Kidney (tissue), 13 donors: ENCODE measurements at regions not wholly inside any gene's neighbourhood (a gene's known extent, or its start where the extent isn't known, plus 50 kb on each side); places are given as distances from the start of the nearest gene placed in this dataset.

Experiments used
- DNase-seq, 5 donors: peaks; one replicate each; pipeline ENCODE4 v3.0.0-alpha.2; 2013 to 2020
- FAIRE-seq: peaks from 2 replicates; lab custom pipeline; 2012; peaks lifted over from hg19 to GRCh38; lab: Jason Lieb, UNC
- H3K27ac ChIP-seq, 2 donors: one replicate each; pipeline ENCODE4 v1.7.0; 2013; ENCODE audit warnings: low read depth in 2 of 2, low read length in 2 of 2, inconsistent platforms in 1 of 2
- H3K27me3 ChIP-seq: one replicate; pipeline ENCODE4 v1.7.1; 2013; ENCODE audit warnings: low read length, inconsistent platforms; ENCODE audit not compliant: control insufficient read depth, insufficient read depth
- H3K36me3 ChIP-seq, 3 donors: one replicate each; pipeline versions ENCODE4 v1.7.0 to v1.7.1; 2013; ENCODE audit warnings: low read length in 3 of 3, control low read depth in 1 of 3, inconsistent platforms in 1 of 3; ENCODE audit not compliant: insufficient read depth in 3 of 3, control insufficient read depth in 2 of 3
- H3K4me1 ChIP-seq, 3 donors: one replicate each; pipeline versions ENCODE4 v1.7.0 to v1.7.1; 2013; ENCODE audit warnings: low read length in 3 of 3, inconsistent platforms in 1 of 3, low read depth in 1 of 3; ENCODE audit not compliant: control insufficient read depth in 2 of 3, insufficient read depth in 2 of 3
- H3K4me3 ChIP-seq, 3 donors: one replicate each; pipeline versions ENCODE4 v1.7.0 to v1.8.1; 2013; ENCODE audit warnings: low read length in 3 of 3, control low read depth in 1 of 3, inconsistent platforms in 1 of 3
- H3K9ac ChIP-seq, 3 donors: one replicate each; pipeline versions ENCODE4 v1.7.0 to v1.7.1; 2013; ENCODE audit warnings: low read length in 3 of 3, control low read depth in 1 of 3, inconsistent platforms in 1 of 3
- H3K9me3 ChIP-seq, 3 donors: one replicate each; pipeline versions ENCODE4 v1.7.0 to v1.7.1; 2013; ENCODE audit warnings: low read length in 3 of 3, control low read depth in 1 of 3, inconsistent platforms in 1 of 3; ENCODE audit not compliant: control insufficient read depth in 2 of 3, insufficient read depth in 1 of 3
- CTCF ChIP-seq: IDR thresholded peaks from 3 replicates; pipeline ENCODE4 v1.5.1; 2012; ENCODE audit warnings: mild to moderate bottlenecking, moderate library complexity, borderline replicate concordance; ENCODE audit not compliant: insufficient read depth; ENCODE audit errors: extremely low read depth
- intact Hi-C: fragments of 100-400 bp; cut with DNase I; formaldehyde crosslinking; loops from one replicate; pipeline ENCODE4 v1.11.1; 2022
- donor health status: control.
- donor health status: control.
- donor health status: control.
- donor health status: control.
- donor health status: control.
- donor health status: DM: yes; HTN: yes; CAD: no.
- donor health status: Normal renal cell carcinoma (clear cell type).

GRCh38 chr4:106430797-106431196 is 62.2 kb upstream of the GIMD1 start:
- no peak for TF ChIP-seq CTCF
- Histone ChIP-seq H3K4me3 (no peak overlapping the region), H3K27ac (no peak overlapping the region), H3K36me3 (no peaks in the 10 kb centered on the region), H3K4me1 (no peaks in the 10 kb centered on the region), H3K27me3 (no peaks in the 10 kb centered on the region), H3K9me3 (no peaks in the 10 kb centered on the region), H3K9ac (no peak overlapping the region)
- intact Hi-C loops = no loop called here
- FAIRE-seq (no peak), DNase-seq (no peak)

- Histone ChIP-seq H3K27ac (no peak overlapping the region), H3K4me1 (no peaks in the 10 kb centered on the region), H3K9me3 (no peaks in the 10 kb centered on the region), H3K27me3 (no peaks in the 10 kb centered on the region), H3K9ac (no peak overlapping the region), H3K36me3 (no peaks in the 10 kb centered on the region), H3K4me3 (no peak overlapping the region)
- FAIRE-seq (no peak), DNase-seq (no peak)
- no peak for TF ChIP-seq CTCF
- intact Hi-C loops = no loop called here
Observed at GRCh38 chr4:106429885-106430284, 61.3 kb upstream of the GIMD1 start.

GRCh38 chr4:106426069-106426468 is 57.5 kb upstream of the GIMD1 start:
- Histone ChIP-seq H3K27me3 (no peaks in the 10 kb centered on the region), H3K9ac (no peak overlapping the region), H3K9me3 (no peaks in the 10 kb centered on the region), H3K36me3 (no peaks in the 10 kb centered on the region), H3K4me3 (no peak overlapping the region), H3K4me1 (no peaks in the 10 kb centered on the region), H3K27ac (no peak overlapping the region)
- FAIRE-seq (no peak), DNase-seq (no peak)
- TF ChIP-seq CTCF = no peak
- intact Hi-C loops = no loop called here

GRCh38 chr4:106425576-106425975 is 57.0 kb upstream of the GIMD1 start:
- Histone ChIP-seq H3K27ac (no peak overlapping the region), H3K9me3 (no peaks in the 10 kb centered on the region), H3K27me3 (no peaks in the 10 kb centered on the region), H3K9ac (no peak overlapping the region), H3K36me3 (no peaks in the 10 kb centered on the region), H3K4me3 (no peak overlapping the region), H3K4me1 (no peaks in the 10 kb centered on the region)
- DNase-seq = no peak
- FAIRE-seq = no peak
- no peak for TF ChIP-seq CTCF
- intact Hi-C loops = no loop called here
